GM19240 (cell line): ENCODE measurements at regions not wholly inside any gene's neighbourhood (a gene's known extent, or its start where the extent isn't known, plus 50 kb on each side); places are given as distances from the start of the nearest gene placed in this dataset.

Source experiments
- DNase-seq: peaks from one replicate; pipeline ENCODE4 v3.0.0; 2011; ENCODE audit warnings: low spot score; ENCODE audit not compliant: insufficient read length

- DNase-seq = no peak
Observed at GRCh38 chr6:120646101-120646500, 688.2 kb downstream of the TBC1D32 start.

- DNase-seq = no peak
Observed at GRCh38 chr6:120632975-120633374, 701.3 kb downstream of the TBC1D32 start.

- no peak for DNase-seq
Observed at GRCh38 chr6:120627612-120628011, 706.7 kb downstream of the TBC1D32 start.

- DNase-seq = no peak
Observed at GRCh38 chr6:120622127-120622631, 712.1 kb downstream of the TBC1D32 start.

- DNase-seq = no peak
Observed at GRCh38 chr6:120620900-120621299, 713.4 kb downstream of the TBC1D32 start.

- DNase-seq = no peak
Observed at GRCh38 chr6:120615238-120615637, 719.0 kb downstream of the TBC1D32 start.

- no peak for DNase-seq
Observed at GRCh38 chr6:120614723-120615122, 719.6 kb downstream of the TBC1D32 start.

GRCh38 chr6:120608826-120609225, 725.5 kb downstream of the TBC1D32 start:
- no peak for DNase-seq

GRCh38 chr6:120606743-120607142, 727.5 kb downstream of the TBC1D32 start:
- DNase-seq = no peak

- DNase-seq = no peak
Observed at GRCh38 chr6:120604510-120604909, 729.8 kb downstream of the TBC1D32 start.

- no peak for DNase-seq
Observed at GRCh38 chr6:120590611-120591010, 743.7 kb downstream of the TBC1D32 start.

- DNase-seq = no peak
Observed at GRCh38 chr6:120588424-120588823, 745.9 kb downstream of the TBC1D32 start.

- DNase-seq = no peak
Observed at GRCh38 chr6:120587381-120587780, 746.9 kb downstream of the TBC1D32 start.

- no peak for DNase-seq
Observed at GRCh38 chr6:120584111-120584760, 750.0 kb downstream of the TBC1D32 start.

- DNase-seq = no peak
Observed at GRCh38 chr6:120576061-120576460, 758.2 kb downstream of the TBC1D32 start.

- DNase-seq = no peak
Observed at GRCh38 chr6:120569714-120570113, 764.6 kb downstream of the TBC1D32 start.

GRCh38 chr6:120564779-120565178, 769.5 kb downstream of the TBC1D32 start:
- no peak for DNase-seq

GRCh38 chr6:120558294-120558693, 776.0 kb downstream of the TBC1D32 start:
- DNase-seq = no peak

GRCh38 chr6:120557554-120557953, 776.7 kb downstream of the TBC1D32 start:
- no peak for DNase-seq

GRCh38 chr6:120556491-120556890, 777.8 kb downstream of the TBC1D32 start:
- DNase-seq = no peak

GRCh38 chr6:120553353-120553752, 780.9 kb downstream of the TBC1D32 start:
- no peak for DNase-seq

- DNase-seq = no peak
Observed at GRCh38 chr6:120545353-120545752, 788.9 kb downstream of the TBC1D32 start.

GRCh38 chr6:120534954-120535353, 799.3 kb downstream of the TBC1D32 start:
- DNase-seq = no peak

GRCh38 chr6:120526576-120526975, 807.7 kb downstream of the TBC1D32 start:
- no peak for DNase-seq
